H1 (cell line): ENCODE measurements at regions not wholly inside any gene's neighbourhood (a gene's known extent, or its start where the extent isn't known, plus 50 kb on each side); places are given as distances from the start of the nearest gene placed in this dataset.

Experiments used
- CTCF ChIA-PET: fragments of 300-600 bp; sonication (Branson Sonifier 250); formaldehyde crosslinking; loops from one replicate; lab custom pipeline; 2021; ENCODE audit not compliant: partially characterized antibody; lab: Charles Lee
- POLR2A ChIA-PET: fragments of 300-600 bp; sonication (Branson Sonifier 250); formaldehyde crosslinking; loops from one replicate; lab custom pipeline; 2021; ENCODE audit warnings: inconsistent platforms; ENCODE audit not compliant: partially characterized antibody; lab: Charles Lee
- DNase-seq, 2 experiments: peaks; one replicate each; pipeline versions ENCODE4 v3.0.0 to v3.0.0-alpha.2; 2010 to 2022; ENCODE audit warnings: low spot score in 2 of 2, low read depth in 1 of 2, mixed read lengths in 1 of 2
- FAIRE-seq: peaks from 2 replicates; lab custom pipeline; 2011; peaks lifted over from hg19 to GRCh38; lab: Jason Lieb, UNC
- H2AFZ ChIP-seq: 2 replicates; pipeline ENCODE4 v1.8.1; 2012; ENCODE audit warnings: low read length, inconsistent platforms
- H2AK5ac ChIP-seq: 2 replicates; pipeline ENCODE4 v1.6.1; 2013; ENCODE audit warnings: low read depth, low read length
- H2BK120ac ChIP-seq: replicated peaks from 2 replicates; pipeline ENCODE3; 2013; ENCODE audit warnings: low read depth, low read length, inconsistent platforms
- H2BK12ac ChIP-seq: 2 replicates; pipeline ENCODE4 v1.6.1; 2013; ENCODE audit warnings: low read depth, low read length
- H2BK15ac ChIP-seq: 2 replicates; pipeline ENCODE4 v1.6.1; 2013; ENCODE audit warnings: low read length
- H2BK20ac ChIP-seq: 2 replicates; pipeline ENCODE4 v1.6.1; 2013; ENCODE audit warnings: low read length
- H2BK5ac ChIP-seq: 2 replicates; pipeline ENCODE4 v1.6.1; 2013; ENCODE audit warnings: low read depth, low read length
- H3K14ac ChIP-seq: 2 replicates; pipeline ENCODE4 v1.6.1; 2013; ENCODE audit warnings: inconsistent platforms; ENCODE audit not compliant: insufficient read length
- H3K18ac ChIP-seq: 2 replicates; pipeline ENCODE4 v1.6.1; 2013; ENCODE audit warnings: low read length; ENCODE audit errors: extremely low read depth
- H3K23ac ChIP-seq: 2 replicates; pipeline ENCODE4 v1.6.1; 2013; ENCODE audit warnings: inconsistent platforms; ENCODE audit not compliant: insufficient read length
- H3K23me2 ChIP-seq: 2 replicates; pipeline ENCODE4 v1.6.1; 2013; ENCODE audit warnings: low read depth, low read length
- H3K27ac ChIP-seq: 2 replicates; pipeline ENCODE4 v1.6.1; 2011; ENCODE audit warnings: low read depth, low read length, inconsistent platforms
- H3K27me3 ChIP-seq, 4 experiments: replicated peaks in 1 of 4; 1 replicate in 1 of 4; 2 replicates in 3 of 4; pipeline versions ENCODE4 v1.6.1 to v1.8.1; 2011 to 2013; ENCODE audit warnings: low read length in 3 of 4, mild to moderate bottlenecking in 3 of 4, inconsistent platforms in 2 of 4, mixed read lengths in 2 of 4, moderate library complexity in 1 of 4; ENCODE audit not compliant: control insufficient read depth in 3 of 4, insufficient read depth in 3 of 4; ENCODE audit errors: extremely low read depth in 1 of 4
- H3K36me3 ChIP-seq, 4 experiments: 2 replicates each; pipeline versions ENCODE4 v1.6.1 to v1.8.1; 2011 to 2013; ENCODE audit warnings: mild to moderate bottlenecking in 4 of 4, low read length in 3 of 4, moderate library complexity in 2 of 4, control low read depth in 1 of 4, inconsistent platforms in 1 of 4; ENCODE audit not compliant: insufficient read depth in 4 of 4, control insufficient read depth in 2 of 4
- H3K4ac ChIP-seq: replicated peaks from 2 replicates; pipeline ENCODE3; 2013; ENCODE audit warnings: low read length, low read depth, mixed read lengths, inconsistent platforms; ENCODE audit not compliant: insufficient read length
- H3K4me1 ChIP-seq, 4 experiments: replicated peaks in 1 of 4; 1 replicate in 1 of 4; 2 replicates in 3 of 4; pipeline versions ENCODE4 v1.6.1 to v1.8.1; 2011 to 2013; ENCODE audit warnings: low read length in 3 of 4, inconsistent platforms in 2 of 4, mixed read lengths in 1 of 4; ENCODE audit not compliant: insufficient read depth in 4 of 4, control insufficient read depth in 3 of 4
- H3K4me2 ChIP-seq, 2 experiments: 2 replicates each; pipeline versions ENCODE4 v1.6.1 to v1.8.1; 2011 to 2013; ENCODE audit warnings: low read depth in 2 of 2, low read length in 2 of 2, control low read depth in 1 of 2, inconsistent platforms in 1 of 2, mild to moderate bottlenecking in 1 of 2; ENCODE audit not compliant: insufficient read depth in 1 of 2
- H3K4me3 ChIP-seq, 4 experiments: fragments of 200-600, 300-600 bp in 1 of 4; sonication (generic), shearing (Covaris generic), sonication (Bioruptor Twin) in 1 of 4; 2 replicates each; pipeline versions ENCODE4 v1.5.1 to v1.8.1; 2011 to 2016; ENCODE audit warnings: low read length in 4 of 4, low read depth in 3 of 4, control low read depth in 2 of 4, inconsistent platforms in 2 of 4, mild to moderate bottlenecking in 2 of 4, mixed read lengths in 1 of 4, moderate library complexity in 1 of 4; ENCODE audit not compliant: insufficient read depth in 2 of 4; ENCODE audit errors: extremely low read depth in 1 of 4
- H3K56ac ChIP-seq: replicated peaks from 2 replicates; pipeline ENCODE3; 2013; ENCODE audit warnings: low read depth, mild to moderate bottlenecking, mixed read lengths, low read length, inconsistent platforms; ENCODE audit not compliant: insufficient read length
- H3K79me1 ChIP-seq: 2 replicates; pipeline ENCODE4 v1.6.1; 2013; ENCODE audit warnings: low read depth, low read length, control low read depth
- H3K79me2 ChIP-seq, 2 experiments: 2 replicates each; pipeline versions ENCODE4 v1.6.1 to v1.8.1; 2012 to 2013; ENCODE audit warnings: low read length in 2 of 2, mild to moderate bottlenecking in 2 of 2, inconsistent platforms in 1 of 2; ENCODE audit not compliant: insufficient read depth in 2 of 2, control insufficient read depth in 1 of 2
- H3K9ac ChIP-seq, 4 experiments: replicated peaks in 1 of 4; 1 replicate in 1 of 4; 2 replicates in 3 of 4; pipeline versions ENCODE4 v1.6.1 to v1.8.1; 2011 to 2013; ENCODE audit warnings: low read depth in 3 of 4, low read length in 3 of 4, control low read depth in 2 of 4, mild to moderate bottlenecking in 2 of 4, moderate library complexity in 2 of 4, inconsistent platforms in 1 of 4; ENCODE audit errors: extremely low read depth in 1 of 4
- H3K9me3 ChIP-seq, 2 experiments: 2 replicates each; pipeline versions ENCODE4 v1.6.1 to v1.8.1; 2012 to 2013; ENCODE audit warnings: mild to moderate bottlenecking in 2 of 2, moderate library complexity in 2 of 2, control low read depth in 1 of 2, inconsistent platforms in 1 of 2, low read depth in 1 of 2, low read length in 1 of 2, mixed read lengths in 1 of 2; ENCODE audit not compliant: insufficient read depth in 2 of 2
- H4K20me1 ChIP-seq, 2 experiments: replicated peaks in 1 of 2; 2 replicates each; pipeline versions ENCODE3 to v1.8.1; 2011 to 2013; ENCODE audit warnings: inconsistent platforms in 2 of 2, low read length in 2 of 2, mild to moderate bottlenecking in 1 of 2; ENCODE audit not compliant: insufficient read depth in 2 of 2, control insufficient read depth in 1 of 2
- H4K5ac ChIP-seq: 2 replicates; pipeline ENCODE4 v1.6.1; 2013; ENCODE audit warnings: low read length, low read depth, mixed read lengths, inconsistent platforms; ENCODE audit not compliant: insufficient read length
- H4K8ac ChIP-seq: 2 replicates; pipeline ENCODE4 v1.8.0; 2013; ENCODE audit warnings: mild to moderate bottlenecking, moderate library complexity, low read length, inconsistent platforms; ENCODE audit not compliant: insufficient read depth; ENCODE audit errors: extremely low read depth
- H4K91ac ChIP-seq: replicated peaks from 2 replicates; pipeline ENCODE3; 2013; ENCODE audit warnings: low read length, mixed read lengths, inconsistent platforms; ENCODE audit not compliant: insufficient read length
- KDM5A ChIP-seq: fragments of 200-600 bp; IDR thresholded peaks from 2 replicates; pipeline ENCODE4 v1.7.1; 2012; ENCODE audit warnings: mild to moderate bottlenecking, low read length, inconsistent platforms, mixed read lengths
- SRF ChIP-seq: IDR thresholded peaks from 2 replicates; pipeline ENCODE4 v1.6.1; 2011; ENCODE audit warnings: mild to moderate bottlenecking, low read depth, low read length, moderate library complexity
- TAF7 ChIP-seq: optimal IDR thresholded peaks from 2 replicates; pipeline ENCODE3; 2011; ENCODE audit warnings: low read depth, mild to moderate bottlenecking, inconsistent platforms, low read length, moderate library complexity, borderline replicate concordance
- WGBS, 2 experiments: shearing (Covaris generic) in 1 of 2; methylation state at CpG; one replicate each; pipeline versions ENCODE4 v1.1.6 to v1.1.7; 2013 to 2015; ENCODE audit warnings: low lambda C conversion rate in 2 of 2, mixed read lengths in 2 of 2, inconsistent platforms in 1 of 2, low coverage in 1 of 2, missing lambda C conversion rate in 1 of 2; ENCODE audit not compliant: insufficient replicate concordance in 2 of 2, insufficient coverage in 1 of 2, insufficient read length in 1 of 2; ENCODE audit errors: extremely low coverage in 1 of 2, missing lambda C conversion rate in 1 of 2; 5-methylcytosine and 5-hydroxymethylcytosine counted together

GRCh38 chr12:90428465-90428864 lies 526.5 kb downstream of the CCER1 start:
- Histone ChIP-seq H2AK5ac (no peak overlapping the region), H4K20me1 (no peaks in the 10 kb centered on the region), H3K4me1 (no peaks in the 10 kb centered on the region), H3K79me2 (no peaks in the 10 kb centered on the region), H4K5ac (no peak overlapping the region), H3K27me3 (no peaks in the 10 kb centered on the region), H2BK15ac (no peak overlapping the region), H2BK12ac (no peak overlapping the region), H3K14ac (no peak overlapping the region), H4K91ac (no peak overlapping the region), H3K23ac (no peak overlapping the region), H3K23me2 (no peaks in the 10 kb centered on the region), H2AFZ (no peak overlapping the region), H3K27ac (no peak overlapping the region), H3K56ac (no peak overlapping the region), H3K4me3 (no peak overlapping the region), H2BK120ac (no peak overlapping the region), H3K4ac (no peak overlapping the region), H3K4me2 (no peak overlapping the region), H2BK5ac (no peak overlapping the region), H3K9ac (no peak overlapping the region), H3K79me1 (no peaks in the 10 kb centered on the region), H3K36me3 (no peaks in the 10 kb centered on the region), H3K18ac (no peak overlapping the region), H3K9me3 (no peaks in the 10 kb centered on the region), H2BK20ac (no peak overlapping the region), H4K8ac (no peak overlapping the region)
- no peak for TF ChIP-seq SRF
- no peak for TF ChIP-seq TAF7
- no peak for TF ChIP-seq KDM5A
- DNase-seq (no peak), FAIRE-seq (no peak)
- ChIA-PET CTCF (no interaction called here), POLR2A (no interaction called here)
- 100% methylated on average over 1 of the region's 1 CpG; no CpG with 5 or more reads in 1 of the 2 experiments for WGBS, 2 experiments
